ENCODE measurements at regions not wholly inside any gene's neighbourhood (a gene's known extent, or its start where the extent isn't known, plus 50 kb on each side); places are given as distances from the start of the nearest gene placed in this dataset.

DNA sequence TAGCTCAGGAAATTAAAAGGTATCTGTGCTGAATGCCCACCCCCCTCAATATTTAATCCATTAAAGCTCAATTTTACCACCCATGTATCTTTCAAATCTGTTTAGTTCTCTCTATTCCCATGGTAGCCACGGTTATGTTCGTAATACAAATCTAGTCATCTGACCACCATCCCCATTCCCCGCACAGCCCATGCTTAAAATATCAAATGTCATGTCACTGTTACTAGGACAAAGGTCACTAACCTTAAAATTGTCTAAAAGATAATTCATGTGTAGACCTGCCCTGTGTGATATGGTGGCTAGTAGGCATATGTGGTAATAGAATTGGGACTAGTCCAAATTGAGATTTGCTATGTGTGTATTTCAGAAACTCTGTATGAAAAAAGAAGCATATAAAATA, 728.5 kb upstream of the B3GALT2 start:
- DNase-seq (no peak), ATAC-seq (no peak)
- Mint-ChIP-seq H3K27ac (no peak overlapping the region), H3K9me3 (peaks cover 2% of the 10 kb centered on the region), H3K27me3 (no peaks in the 10 kb centered on the region), H3K36me3 (ENCODE audit: low read depth) (no peaks in the 10 kb centered on the region), H3K4me1 (ENCODE audit: low read depth) (no peaks in the 10 kb centered on the region), H3K4me3 (no peak overlapping the region)
- TF ChIP-seq, protein P1, sequence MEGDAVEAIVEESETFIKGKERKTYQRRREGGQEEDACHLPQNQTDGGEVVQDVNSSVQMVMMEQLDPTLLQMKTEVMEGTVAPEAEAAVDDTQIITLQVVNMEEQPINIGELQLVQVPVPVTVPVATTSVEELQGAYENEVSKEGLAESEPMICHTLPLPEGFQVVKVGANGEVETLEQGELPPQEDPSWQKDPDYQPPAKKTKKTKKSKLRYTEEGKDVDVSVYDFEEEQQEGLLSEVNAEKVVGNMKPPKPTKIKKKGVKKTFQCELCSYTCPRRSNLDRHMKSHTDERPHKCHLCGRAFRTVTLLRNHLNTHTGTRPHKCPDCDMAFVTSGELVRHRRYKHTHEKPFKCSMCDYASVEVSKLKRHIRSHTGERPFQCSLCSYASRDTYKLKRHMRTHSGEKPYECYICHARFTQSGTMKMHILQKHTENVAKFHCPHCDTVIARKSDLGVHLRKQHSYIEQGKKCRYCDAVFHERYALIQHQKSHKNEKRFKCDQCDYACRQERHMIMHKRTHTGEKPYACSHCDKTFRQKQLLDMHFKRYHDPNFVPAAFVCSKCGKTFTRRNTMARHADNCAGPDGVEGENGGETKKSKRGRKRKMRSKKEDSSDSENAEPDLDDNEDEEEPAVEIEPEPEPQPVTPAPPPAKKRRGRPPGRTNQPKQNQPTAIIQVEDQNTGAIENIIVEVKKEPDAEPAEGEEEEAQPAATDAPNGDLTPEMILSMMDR (IDR thresholded peaks at IDR 0.05) = no peak
- ChIA-PET POLR2A (no interaction called here), CTCF (no interaction called here)
- intact Hi-C loops (cut with micrococcal nuclease) = no loop called here

- H3K4me1 Mint-ChIP-seq (ENCODE audit: low read depth) = no peaks in the 10 kb centered on the region
- no peaks in the 10 kb centered on the region for H3K27me3 Mint-ChIP-seq
- no peak overlapping the region for H3K4me3 Mint-ChIP-seq
- ChIA-PET CTCF (no interaction called here), POLR2A (no interaction called here)
- TF ChIP-seq, protein P1 (IDR thresholded peaks at IDR 0.05) = no peak
- intact Hi-C loops (cut with micrococcal nuclease) = no loop called here
- H3K9me3 Mint-ChIP-seq = no peaks in the 10 kb centered on the region
- H3K27ac Mint-ChIP-seq = no peak overlapping the region
- ATAC-seq (no peak), DNase-seq (no peak)
- H3K36me3 Mint-ChIP-seq (ENCODE audit: low read depth) = no peaks in the 10 kb centered on the region
Observed at GRCh38 chr1:193909406-193910082, 723.1 kb upstream of the B3GALT2 start.

GRCh38 chr1:193905288-193906085, 719.1 kb upstream of the B3GALT2 start:
- H3K36me3 Mint-ChIP-seq (ENCODE audit: low read depth) = no peaks in the 10 kb centered on the region
- CTCF ChIA-PET = no interaction called here
- H3K4me1 Mint-ChIP-seq (ENCODE audit: low read depth) = no peaks in the 10 kb centered on the region
- no peak for ATAC-seq
- DNase-seq = no peak
- no peaks in the 10 kb centered on the region for H3K9me3 Mint-ChIP-seq
- intact Hi-C loops (cut with micrococcal nuclease) = no loop called here
- H3K27ac Mint-ChIP-seq = no peak overlapping the region
- TF ChIP-seq, protein P1 (IDR thresholded peaks at IDR 0.05) = no peak
- POLR2A ChIA-PET = no interaction called here
- H3K27me3 Mint-ChIP-seq = no peaks in the 10 kb centered on the region
- no peak overlapping the region for H3K4me3 Mint-ChIP-seq

- CTCF ChIA-PET = no interaction called here
- Mint-ChIP-seq H3K27me3 (no peaks in the 10 kb centered on the region), H3K27ac (no peak overlapping the region), H3K4me3 (no peak overlapping the region), H3K9me3 (peaks cover 5% of the 10 kb centered on the region), H3K36me3 (ENCODE audit: low read depth) (no peaks in the 10 kb centered on the region), H3K4me1 (ENCODE audit: low read depth) (no peaks in the 10 kb centered on the region)
- POLR2A ChIA-PET = no interaction called here
- ATAC-seq (no peak), DNase-seq (no peak)
- intact Hi-C loops (cut with micrococcal nuclease) = no loop called here
- TF ChIP-seq, protein P1 (IDR thresholded peaks at IDR 0.05) = no peak
Observed at GRCh38 chr1:193891788-193892187, 705.4 kb upstream of the B3GALT2 start.

GRCh38 chr1:193890935-193891334, 704.5 kb upstream of the B3GALT2 start:
- Mint-ChIP-seq H3K9me3 (peaks cover 5% of the 10 kb centered on the region), H3K4me1 (ENCODE audit: low read depth) (no peaks in the 10 kb centered on the region), H3K4me3 (no peak overlapping the region), H3K36me3 (ENCODE audit: low read depth) (no peaks in the 10 kb centered on the region), H3K27me3 (no peaks in the 10 kb centered on the region), H3K27ac (no peak overlapping the region)
- ChIA-PET CTCF (no interaction called here), POLR2A (no interaction called here)
- DNase-seq = no peak
- intact Hi-C loops (cut with micrococcal nuclease) = no loop called here
- TF ChIP-seq, protein P1 (IDR thresholded peaks at IDR 0.05) = no peak
- ATAC-seq = no peak
